ENCODE measurements at regions not wholly inside any gene's neighbourhood (a gene's known extent, or its start where the extent isn't known, plus 50 kb on each side); places are given as distances from the start of the nearest gene placed in this dataset.

GRCh38 chr1:38361566-38361965 is 315.0 kb upstream of the POU3F1 start:
- no peak for TF ChIP-seq POLR2A (IDR thresholded peaks at IDR 0.05; ENCODE audit: borderline replicate concordance, extremely low read depth, insufficient read depth, insufficient read length)
- no peak for TF ChIP-seq SIN3A (IDR thresholded peaks at IDR 0.05; ENCODE audit: low read depth)
- TF ChIP-seq, protein P1, sequence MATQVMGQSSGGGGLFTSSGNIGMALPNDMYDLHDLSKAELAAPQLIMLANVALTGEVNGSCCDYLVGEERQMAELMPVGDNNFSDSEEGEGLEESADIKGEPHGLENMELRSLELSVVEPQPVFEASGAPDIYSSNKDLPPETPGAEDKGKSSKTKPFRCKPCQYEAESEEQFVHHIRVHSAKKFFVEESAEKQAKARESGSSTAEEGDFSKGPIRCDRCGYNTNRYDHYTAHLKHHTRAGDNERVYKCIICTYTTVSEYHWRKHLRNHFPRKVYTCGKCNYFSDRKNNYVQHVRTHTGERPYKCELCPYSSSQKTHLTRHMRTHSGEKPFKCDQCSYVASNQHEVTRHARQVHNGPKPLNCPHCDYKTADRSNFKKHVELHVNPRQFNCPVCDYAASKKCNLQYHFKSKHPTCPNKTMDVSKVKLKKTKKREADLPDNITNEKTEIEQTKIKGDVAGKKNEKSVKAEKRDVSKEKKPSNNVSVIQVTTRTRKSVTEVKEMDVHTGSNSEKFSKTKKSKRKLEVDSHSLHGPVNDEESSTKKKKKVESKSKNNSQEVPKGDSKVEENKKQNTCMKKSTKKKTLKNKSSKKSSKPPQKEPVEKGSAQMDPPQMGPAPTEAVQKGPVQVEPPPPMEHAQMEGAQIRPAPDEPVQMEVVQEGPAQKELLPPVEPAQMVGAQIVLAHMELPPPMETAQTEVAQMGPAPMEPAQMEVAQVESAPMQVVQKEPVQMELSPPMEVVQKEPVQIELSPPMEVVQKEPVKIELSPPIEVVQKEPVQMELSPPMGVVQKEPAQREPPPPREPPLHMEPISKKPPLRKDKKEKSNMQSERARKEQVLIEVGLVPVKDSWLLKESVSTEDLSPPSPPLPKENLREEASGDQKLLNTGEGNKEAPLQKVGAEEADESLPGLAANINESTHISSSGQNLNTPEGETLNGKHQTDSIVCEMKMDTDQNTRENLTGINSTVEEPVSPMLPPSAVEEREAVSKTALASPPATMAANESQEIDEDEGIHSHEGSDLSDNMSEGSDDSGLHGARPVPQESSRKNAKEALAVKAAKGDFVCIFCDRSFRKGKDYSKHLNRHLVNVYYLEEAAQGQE (IDR thresholded peaks at IDR 0.05; ENCODE audit: low read depth) = no peak
- no peak for TF ChIP-seq ELF1 (IDR thresholded peaks at IDR 0.05; ENCODE audit: borderline replicate concordance, low read depth)
- no peak for TF ChIP-seq ZFX (IDR thresholded peaks at IDR 0.05)
- no peak for TF ChIP-seq POLR2AphosphoS5 (IDR thresholded peaks at IDR 0.05; ENCODE audit: low read depth, low read length)
- TF ChIP-seq, protein P2, sequence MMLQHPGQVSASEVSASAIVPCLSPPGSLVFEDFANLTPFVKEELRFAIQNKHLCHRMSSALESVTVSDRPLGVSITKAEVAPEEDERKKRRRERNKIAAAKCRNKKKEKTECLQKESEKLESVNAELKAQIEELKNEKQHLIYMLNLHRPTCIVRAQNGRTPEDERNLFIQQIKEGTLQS (IDR thresholded peaks at IDR 0.05) = no peak
- no peak for TF ChIP-seq EZH2phosphoT487 (IDR thresholded peaks at IDR 0.05; ENCODE audit: borderline replicate concordance)
- TF ChIP-seq CEBPB (IDR thresholded peaks at IDR 0.05; ENCODE audit: low read depth) = no peak
- TF ChIP-seq, protein P3, sequence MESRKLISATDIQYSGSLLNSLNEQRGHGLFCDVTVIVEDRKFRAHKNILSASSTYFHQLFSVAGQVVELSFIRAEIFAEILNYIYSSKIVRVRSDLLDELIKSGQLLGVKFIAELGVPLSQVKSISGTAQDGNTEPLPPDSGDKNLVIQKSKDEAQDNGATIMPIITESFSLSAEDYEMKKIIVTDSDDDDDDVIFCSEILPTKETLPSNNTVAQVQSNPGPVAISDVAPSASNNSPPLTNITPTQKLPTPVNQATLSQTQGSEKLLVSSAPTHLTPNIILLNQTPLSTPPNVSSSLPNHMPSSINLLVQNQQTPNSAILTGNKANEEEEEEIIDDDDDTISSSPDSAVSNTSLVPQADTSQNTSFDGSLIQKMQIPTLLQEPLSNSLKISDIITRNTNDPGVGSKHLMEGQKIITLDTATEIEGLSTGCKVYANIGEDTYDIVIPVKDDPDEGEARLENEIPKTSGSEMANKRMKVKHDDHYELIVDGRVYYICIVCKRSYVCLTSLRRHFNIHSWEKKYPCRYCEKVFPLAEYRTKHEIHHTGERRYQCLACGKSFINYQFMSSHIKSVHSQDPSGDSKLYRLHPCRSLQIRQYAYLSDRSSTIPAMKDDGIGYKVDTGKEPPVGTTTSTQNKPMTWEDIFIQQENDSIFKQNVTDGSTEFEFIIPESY (IDR thresholded peaks at IDR 0.05; ENCODE audit: extremely low read depth, insufficient replicate concordance, low read length) = no peak
- no peak for TF ChIP-seq EGR1 (IDR thresholded peaks at IDR 0.05; ENCODE audit: low read depth)
- TF ChIP-seq SRF (IDR thresholded peaks at IDR 0.05; ENCODE audit: low read depth) = no peak
- no peak for TF ChIP-seq JUND (IDR thresholded peaks at IDR 0.05)
- TF ChIP-seq CTCF (IDR thresholded peaks at IDR 0.05 in 2 of 3, conservative IDR thresholded peaks at IDR 0.05 in 1 of 3; ENCODE audit: borderline replicate concordance in 1 of 3, insufficient read depth in 1 of 3, low read depth in 2 of 3, low read length in 2 of 3) = no peak
- TF ChIP-seq SP1 (IDR thresholded peaks at IDR 0.05; ENCODE audit: low read depth) = no peak

More at GRCh38 chr1:38361566-38361965, 315.0 kb upstream of the POU3F1 start:
- Histone ChIP-seq H3K9ac (ENCODE audit: low read length) (no peak overlapping the region), H3K79me2 (ENCODE audit: insufficient read depth, low read length) (no peaks in the 10 kb centered on the region), H3K9me3 (ENCODE audit: control insufficient read depth in 1 of 2, insufficient read depth in 1 of 2, low read depth in 1 of 2, low read length in 2 of 2) (no peaks in the 10 kb centered on the region), H3K36me3 (ENCODE audit: control insufficient read depth in 1 of 2, insufficient read depth in 2 of 2, low read length in 2 of 2) (no peaks in the 10 kb centered on the region), H3K9me2 (ENCODE audit: insufficient read depth) (no peaks in the 10 kb centered on the region), H4K20me1 (ENCODE audit: insufficient read depth) (no peaks in the 10 kb centered on the region), H2AFZ (ENCODE audit: low read depth, low read length, poor library complexity, severe bottlenecking) (no peak overlapping the region), H3K4me1 (ENCODE audit: control insufficient read depth in 1 of 2, insufficient read depth in 2 of 2, low read length in 2 of 2) (no peaks in the 10 kb centered on the region), H3K27me3 (ENCODE audit: insufficient read depth, low read length) (peaks cover 34% of the 10 kb centered on the region), H3K27ac (ENCODE audit: low read depth, low read length) (no peak overlapping the region), H3K4me3 (replicated peaks in 1 of 2; ENCODE audit: low read depth in 1 of 2, low read length in 2 of 2) (no peak overlapping the region), H3K4me2 (ENCODE audit: low read length) (no peak overlapping the region)
- DNase-seq (ENCODE audit: low read depth, low spot score) (no peak), ATAC-seq (no peak)
- intact Hi-C loops (cut with micrococcal nuclease) = no loop called here
- ChIA-PET CTCF (no interaction called here), POLR2A (no interaction called here), RAD21 (ENCODE audit: low non-redundant PET in 1 of 2, low total read pairs in 2 of 2, uncharacterized antibody in 2 of 2, unreplicated experiment in 2 of 2) (no interaction called here)
- BruUV-seq (replicated peaks) = no TSS peak
